22Rv1 (cell line): ENCODE measurements at regions not wholly inside any gene's neighbourhood (a gene's known extent, or its start where the extent isn't known, plus 50 kb on each side); places are given as distances from the start of the nearest gene placed in this dataset.
"Not testable (repeated sequence)": the region's sequence is repeated elsewhere in the genome, so short reads cannot be mapped to it uniquely, and the experiment has no call there.

Source experiments
- ZFX ChIP-seq: fragments of 450-650 bp; IDR thresholded peaks from 2 replicates; pipeline ENCODE4 v1.6.1; 2017; ENCODE audit warnings: antibody characterized with exemption, borderline replicate concordance
- TF ChIP-seq, protein P1 (sequence below): fragments of 450-650 bp; IDR thresholded peaks from 2 replicates; pipeline ENCODE4 v1.5.1; 2017; ENCODE audit warnings: mild to moderate bottlenecking

- TF ChIP-seq, protein P1, sequence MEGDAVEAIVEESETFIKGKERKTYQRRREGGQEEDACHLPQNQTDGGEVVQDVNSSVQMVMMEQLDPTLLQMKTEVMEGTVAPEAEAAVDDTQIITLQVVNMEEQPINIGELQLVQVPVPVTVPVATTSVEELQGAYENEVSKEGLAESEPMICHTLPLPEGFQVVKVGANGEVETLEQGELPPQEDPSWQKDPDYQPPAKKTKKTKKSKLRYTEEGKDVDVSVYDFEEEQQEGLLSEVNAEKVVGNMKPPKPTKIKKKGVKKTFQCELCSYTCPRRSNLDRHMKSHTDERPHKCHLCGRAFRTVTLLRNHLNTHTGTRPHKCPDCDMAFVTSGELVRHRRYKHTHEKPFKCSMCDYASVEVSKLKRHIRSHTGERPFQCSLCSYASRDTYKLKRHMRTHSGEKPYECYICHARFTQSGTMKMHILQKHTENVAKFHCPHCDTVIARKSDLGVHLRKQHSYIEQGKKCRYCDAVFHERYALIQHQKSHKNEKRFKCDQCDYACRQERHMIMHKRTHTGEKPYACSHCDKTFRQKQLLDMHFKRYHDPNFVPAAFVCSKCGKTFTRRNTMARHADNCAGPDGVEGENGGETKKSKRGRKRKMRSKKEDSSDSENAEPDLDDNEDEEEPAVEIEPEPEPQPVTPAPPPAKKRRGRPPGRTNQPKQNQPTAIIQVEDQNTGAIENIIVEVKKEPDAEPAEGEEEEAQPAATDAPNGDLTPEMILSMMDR, result not testable (repeated sequence)
- TF ChIP-seq ZFX, result not testable (repeated sequence)
Measured at GRCh38 chr10:62606551-62606950, 198.0 kb upstream of the ADO start.
